ENCODE measurements at regions not wholly inside any gene's neighbourhood (a gene's known extent, or its start where the extent isn't known, plus 50 kb on each side); places are given as distances from the start of the nearest gene placed in this dataset.

- Histone ChIP-seq H3K27ac (ENCODE audit: low read depth, low read length) (no peak overlapping the region), H4K20me1 (ENCODE audit: control insufficient read depth, insufficient read depth, low read depth, low read length) (no peaks in the 10 kb centered on the region), H3K36me3 (ENCODE audit: control insufficient read depth, low read length) (no peaks in the 10 kb centered on the region), H3K4me1 (ENCODE audit: control insufficient read depth, low read length) (no peaks in the 10 kb centered on the region), H3K9me2 (replicated peaks; ENCODE audit: control insufficient read depth, low read length) (no peaks in the 10 kb centered on the region), H3K9me3 (ENCODE audit: control insufficient read depth, insufficient read depth, low read length) (no peaks in the 10 kb centered on the region), H3K27me3 (ENCODE audit: control insufficient read depth, low read length) (no peaks in the 10 kb centered on the region), H3K4me3 (ENCODE audit: low read length) (no peak overlapping the region), H3F3A (ENCODE audit: control insufficient read depth, insufficient read depth) (no peaks in the 10 kb centered on the region), H3K79me2 (ENCODE audit: control insufficient read depth, low read length) (no peaks in the 10 kb centered on the region), H3K4me2 (ENCODE audit: low read length) (no peak overlapping the region)
- no peak for TF ChIP-seq EZH2phosphoT487 (IDR thresholded peaks at IDR 0.05; ENCODE audit: borderline replicate concordance, low read length)
- TF ChIP-seq, protein P1, sequence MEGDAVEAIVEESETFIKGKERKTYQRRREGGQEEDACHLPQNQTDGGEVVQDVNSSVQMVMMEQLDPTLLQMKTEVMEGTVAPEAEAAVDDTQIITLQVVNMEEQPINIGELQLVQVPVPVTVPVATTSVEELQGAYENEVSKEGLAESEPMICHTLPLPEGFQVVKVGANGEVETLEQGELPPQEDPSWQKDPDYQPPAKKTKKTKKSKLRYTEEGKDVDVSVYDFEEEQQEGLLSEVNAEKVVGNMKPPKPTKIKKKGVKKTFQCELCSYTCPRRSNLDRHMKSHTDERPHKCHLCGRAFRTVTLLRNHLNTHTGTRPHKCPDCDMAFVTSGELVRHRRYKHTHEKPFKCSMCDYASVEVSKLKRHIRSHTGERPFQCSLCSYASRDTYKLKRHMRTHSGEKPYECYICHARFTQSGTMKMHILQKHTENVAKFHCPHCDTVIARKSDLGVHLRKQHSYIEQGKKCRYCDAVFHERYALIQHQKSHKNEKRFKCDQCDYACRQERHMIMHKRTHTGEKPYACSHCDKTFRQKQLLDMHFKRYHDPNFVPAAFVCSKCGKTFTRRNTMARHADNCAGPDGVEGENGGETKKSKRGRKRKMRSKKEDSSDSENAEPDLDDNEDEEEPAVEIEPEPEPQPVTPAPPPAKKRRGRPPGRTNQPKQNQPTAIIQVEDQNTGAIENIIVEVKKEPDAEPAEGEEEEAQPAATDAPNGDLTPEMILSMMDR (IDR thresholded peaks at IDR 0.05; ENCODE audit: low read depth, low read length, poor library complexity, severe bottlenecking): no peak
Measured at GRCh38 chr16:55214412-55214811, 109.6 kb upstream of the IRX6 start.

DNA sequence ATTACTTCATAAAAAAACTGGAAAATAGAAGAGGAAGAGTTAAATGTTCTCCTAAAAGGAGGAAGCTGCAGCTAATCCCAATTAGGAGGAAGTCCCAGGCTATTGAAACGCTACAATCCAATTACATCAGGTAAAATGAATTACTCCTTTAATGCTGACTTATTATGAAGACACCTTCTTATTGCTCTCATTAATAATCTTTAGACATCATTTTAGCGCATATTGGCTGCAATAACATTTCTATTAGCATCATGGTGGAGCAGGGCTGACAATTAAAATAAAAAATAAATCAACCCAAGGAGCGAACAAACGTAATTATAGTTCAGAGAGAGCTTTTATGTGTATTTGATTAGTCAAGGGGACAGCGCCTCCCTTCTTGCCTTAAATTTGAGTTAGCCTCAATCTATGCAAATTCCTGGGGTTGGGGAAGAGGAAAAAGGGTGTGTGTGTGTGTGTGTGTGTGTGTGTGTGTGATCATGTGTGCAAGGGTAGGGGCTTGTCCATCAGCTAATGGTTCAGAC lies 109.0 kb upstream of the IRX6 start:
- no peak overlapping the region for H3K27ac ChIP-seq (ENCODE audit: low read depth, low read length)

DNA sequence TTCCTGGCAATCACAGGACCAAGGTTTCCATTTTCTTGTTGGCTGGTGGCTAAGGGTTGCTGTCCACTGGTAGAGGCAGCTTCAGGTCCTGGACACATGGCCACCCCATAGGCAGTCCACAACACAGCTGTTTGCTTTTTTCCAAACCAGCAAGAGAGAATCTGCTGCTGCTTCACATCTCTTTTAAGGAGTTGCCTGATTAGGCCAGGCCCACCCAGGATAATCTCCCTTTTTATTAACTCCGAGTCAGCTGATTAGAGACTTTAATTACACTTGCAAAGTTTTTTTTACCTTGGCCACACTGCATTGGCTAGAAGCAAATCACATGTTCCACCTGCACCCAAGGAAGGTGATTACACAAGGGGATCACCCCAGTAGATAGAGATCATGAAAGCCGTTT lies 106.6 kb upstream of the IRX6 start:
- no peaks in the 10 kb centered on the region for H3K9me2 ChIP-seq (replicated peaks; ENCODE audit: control insufficient read depth, low read length)
- H3K36me3 ChIP-seq (ENCODE audit: control insufficient read depth, low read length): no peaks in the 10 kb centered on the region
- no peak for TF ChIP-seq EZH2phosphoT487 (IDR thresholded peaks at IDR 0.05; ENCODE audit: borderline replicate concordance, low read length)
- TF ChIP-seq, protein P1 (IDR thresholded peaks at IDR 0.05; ENCODE audit: low read depth, low read length, poor library complexity, severe bottlenecking): no peak
- H3K4me3 ChIP-seq (ENCODE audit: low read length): no peak overlapping the region
- H3K9me3 ChIP-seq (ENCODE audit: control insufficient read depth, insufficient read depth, low read length): no peaks in the 10 kb centered on the region
- no peaks in the 10 kb centered on the region for H3K4me1 ChIP-seq (ENCODE audit: control insufficient read depth, low read length)
- no peaks in the 10 kb centered on the region for H4K20me1 ChIP-seq (ENCODE audit: control insufficient read depth, insufficient read depth, low read depth, low read length)
- H3K79me2 ChIP-seq (ENCODE audit: control insufficient read depth, low read length): no peaks in the 10 kb centered on the region
- H3F3A ChIP-seq (ENCODE audit: control insufficient read depth, insufficient read depth): no peaks in the 10 kb centered on the region
- H3K4me2 ChIP-seq (ENCODE audit: low read length): no peak overlapping the region
- no peak overlapping the region for H3K27ac ChIP-seq (ENCODE audit: low read depth, low read length)
- no peaks in the 10 kb centered on the region for H3K27me3 ChIP-seq (ENCODE audit: control insufficient read depth, low read length)

More for the DNA sequence above, 109.0 kb upstream of the IRX6 start:
- Histone ChIP-seq H3K4me2 (ENCODE audit: low read length) (no peak overlapping the region), H3K79me2 (ENCODE audit: control insufficient read depth, low read length) (no peaks in the 10 kb centered on the region), H3K36me3 (ENCODE audit: control insufficient read depth, low read length) (no peaks in the 10 kb centered on the region), H3K9me2 (replicated peaks; ENCODE audit: control insufficient read depth, low read length) (no peaks in the 10 kb centered on the region), H3K9me3 (ENCODE audit: control insufficient read depth, insufficient read depth, low read length) (no peaks in the 10 kb centered on the region), H3K27me3 (ENCODE audit: control insufficient read depth, low read length) (no peaks in the 10 kb centered on the region), H3F3A (ENCODE audit: control insufficient read depth, insufficient read depth) (no peaks in the 10 kb centered on the region), H3K4me1 (ENCODE audit: control insufficient read depth, low read length) (no peaks in the 10 kb centered on the region), H3K4me3 (ENCODE audit: low read length) (no peak overlapping the region), H4K20me1 (ENCODE audit: control insufficient read depth, insufficient read depth, low read depth, low read length) (no peaks in the 10 kb centered on the region)
- no peak for TF ChIP-seq EZH2phosphoT487 (IDR thresholded peaks at IDR 0.05; ENCODE audit: borderline replicate concordance, low read length)
- TF ChIP-seq, protein P1 (IDR thresholded peaks at IDR 0.05; ENCODE audit: low read depth, low read length, poor library complexity, severe bottlenecking): no peak

Data from DOHH2 (cell line).